AG04450 (cell line): ENCODE measurements at regions not wholly inside any gene's neighbourhood (a gene's known extent, or its start where the extent isn't known, plus 50 kb on each side); places are given as distances from the start of the nearest gene placed in this dataset.
A peak's percentile ranks its signal among the peaks of the same experiment; 100 is the strongest.

Experiments used
- CTCF ChIA-PET: fragments of 300-600, 350-600 bp; formaldehyde crosslinking; extraction: SDS; loops from one replicate; lab custom pipeline; 2022; ENCODE audit warnings: antibody characterized with exemption, inconsistent platforms; lab: Charles Lee
- POLR2A ChIA-PET: fragments of 350-600 bp; formaldehyde crosslinking; extraction: SDS; loops from one replicate; lab custom pipeline; 2021; ENCODE audit warnings: antibody characterized with exemption, inconsistent platforms; lab: Yijun Ruan, JAX
- DNase-seq: peaks from one replicate; pipeline ENCODE4 v3.0.0-alpha.2; 2011; ENCODE audit warnings: low read depth, low spot score
- H3K27ac ChIP-seq: one replicate; pipeline ENCODE4 v1.5.1; 2012; ENCODE audit warnings: low read depth, low read length, control low read depth
- H3K27me3 ChIP-seq: one replicate; pipeline ENCODE4 v1.6.0; 2012; ENCODE audit warnings: low read length; ENCODE audit not compliant: control insufficient read depth, insufficient read depth
- H3K4me3 ChIP-seq: 2 replicates; pipeline ENCODE4 v1.5.1; 2011; ENCODE audit warnings: mild to moderate bottlenecking, low read depth, low read length, control low read depth
- H3K9me3 ChIP-seq: 2 replicates; pipeline ENCODE4 v1.5.1; 2012; ENCODE audit warnings: low read length; ENCODE audit not compliant: control insufficient read depth, insufficient read depth
- TF ChIP-seq, protein P1 (sequence below): IDR thresholded peaks from 2 replicates; pipeline ENCODE4 v1.5.1; 2011; ENCODE audit warnings: low read depth, low read length, control low read depth, inconsistent platforms

DNA sequence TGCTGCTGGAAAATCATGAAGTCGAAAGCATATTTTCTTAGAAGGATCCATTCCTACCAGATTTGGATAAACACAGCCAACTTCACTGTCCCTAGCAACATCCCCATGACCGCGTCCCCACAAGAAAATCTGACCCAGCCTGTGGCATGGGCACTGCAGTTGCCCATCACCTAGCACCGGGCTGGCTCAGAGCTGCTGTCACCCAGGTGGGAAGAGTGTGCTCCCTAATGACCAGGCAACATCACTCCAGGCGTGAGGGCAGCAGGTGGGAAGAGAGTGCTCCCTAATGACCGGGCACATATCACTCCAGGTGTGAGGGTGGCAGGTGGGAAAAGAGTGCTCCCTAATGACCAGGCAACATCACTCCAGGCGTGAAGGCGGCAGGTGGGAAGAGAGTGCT is 238.0 kb downstream of the TBXT start:
- Histone ChIP-seq H3K27me3 (no peaks in the 10 kb centered on the region), H3K27ac (no peak overlapping the region), H3K9me3 (no peaks in the 10 kb centered on the region; the same call in 1 of the 2 replicates), H3K4me3 (no peak overlapping the region)
- no peak for DNase-seq
- CTCF ChIA-PET, result no interaction called here
- TF ChIP-seq, protein P1, sequence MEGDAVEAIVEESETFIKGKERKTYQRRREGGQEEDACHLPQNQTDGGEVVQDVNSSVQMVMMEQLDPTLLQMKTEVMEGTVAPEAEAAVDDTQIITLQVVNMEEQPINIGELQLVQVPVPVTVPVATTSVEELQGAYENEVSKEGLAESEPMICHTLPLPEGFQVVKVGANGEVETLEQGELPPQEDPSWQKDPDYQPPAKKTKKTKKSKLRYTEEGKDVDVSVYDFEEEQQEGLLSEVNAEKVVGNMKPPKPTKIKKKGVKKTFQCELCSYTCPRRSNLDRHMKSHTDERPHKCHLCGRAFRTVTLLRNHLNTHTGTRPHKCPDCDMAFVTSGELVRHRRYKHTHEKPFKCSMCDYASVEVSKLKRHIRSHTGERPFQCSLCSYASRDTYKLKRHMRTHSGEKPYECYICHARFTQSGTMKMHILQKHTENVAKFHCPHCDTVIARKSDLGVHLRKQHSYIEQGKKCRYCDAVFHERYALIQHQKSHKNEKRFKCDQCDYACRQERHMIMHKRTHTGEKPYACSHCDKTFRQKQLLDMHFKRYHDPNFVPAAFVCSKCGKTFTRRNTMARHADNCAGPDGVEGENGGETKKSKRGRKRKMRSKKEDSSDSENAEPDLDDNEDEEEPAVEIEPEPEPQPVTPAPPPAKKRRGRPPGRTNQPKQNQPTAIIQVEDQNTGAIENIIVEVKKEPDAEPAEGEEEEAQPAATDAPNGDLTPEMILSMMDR, result no peak
- POLR2A ChIA-PET, result no interaction called here

DNA sequence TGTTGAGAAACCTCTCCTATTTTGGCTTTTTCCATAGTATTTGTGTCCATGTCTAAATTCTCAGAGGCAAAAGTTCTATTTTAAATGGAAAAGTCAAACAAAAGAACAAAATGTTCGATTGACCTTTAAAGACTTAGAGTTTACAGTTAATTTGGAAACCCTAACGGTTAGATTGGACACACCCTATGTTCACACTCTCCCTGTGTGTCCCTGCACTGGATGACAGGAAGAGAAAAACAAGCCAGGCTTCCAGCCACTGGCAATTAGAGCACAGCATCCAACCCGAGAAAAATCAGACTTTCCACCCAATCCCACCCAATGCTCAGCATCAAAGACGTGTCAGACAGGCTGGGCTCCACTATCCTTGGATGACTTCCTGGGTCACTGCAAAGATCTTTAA is 241.3 kb downstream of the TBXT start:
- POLR2A ChIA-PET, result no interaction called here
- no peak overlapping the region for H3K27ac ChIP-seq
- DNase-seq, result no peak

DNA sequence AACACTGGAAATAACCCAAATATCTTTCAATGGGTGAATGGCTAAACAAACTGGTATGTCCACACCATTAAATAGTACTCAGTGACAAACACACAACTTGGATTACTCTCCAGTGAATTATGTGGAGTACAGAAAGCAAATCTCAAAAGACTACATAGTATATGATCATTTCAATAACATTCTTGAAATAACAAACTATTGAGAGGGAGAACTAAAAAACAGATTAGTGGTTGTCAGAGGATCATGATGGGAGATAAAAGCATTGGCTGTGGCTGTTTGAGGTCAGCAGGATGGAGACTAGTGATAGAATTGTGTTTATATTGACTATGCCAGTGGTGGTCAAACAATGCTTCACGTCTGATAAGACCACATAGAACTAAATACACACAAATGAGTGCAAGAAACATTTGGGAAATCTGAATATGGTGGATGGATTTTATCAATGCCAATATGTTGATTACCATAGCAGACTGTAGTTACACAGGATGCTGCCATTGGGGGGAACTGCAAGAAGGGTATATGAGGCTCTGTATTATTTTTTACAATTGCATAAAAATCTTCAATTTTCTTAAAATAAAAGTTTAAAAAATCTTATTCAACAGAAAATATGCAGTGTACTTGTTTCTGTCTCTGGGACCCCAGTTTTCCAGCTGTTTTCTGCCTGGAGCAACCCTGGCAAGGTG is 242.0 kb downstream of the TBXT start:
- Histone ChIP-seq H3K27me3 (no peaks in the 10 kb centered on the region), H3K4me3 (no peak overlapping the region), H3K9me3 (no peaks in the 10 kb centered on the region; the same call in 1 of the 2 replicates), H3K27ac (no peak overlapping the region)
- ChIA-PET CTCF (no interaction called here), POLR2A (no interaction called here)
- DNase-seq, result no peak
- TF ChIP-seq, protein P1, result no peak

More for the DNA sequence above, 241.3 kb downstream of the TBXT start:
- CTCF ChIA-PET, result no interaction called here
- H3K4me3 ChIP-seq, result no peak overlapping the region
- no peaks in the 10 kb centered on the region for H3K27me3 ChIP-seq
- no peaks in the 10 kb centered on the region; the same call in 1 of the 2 replicates for H3K9me3 ChIP-seq
- TF ChIP-seq, protein P1, result no peak

DNA sequence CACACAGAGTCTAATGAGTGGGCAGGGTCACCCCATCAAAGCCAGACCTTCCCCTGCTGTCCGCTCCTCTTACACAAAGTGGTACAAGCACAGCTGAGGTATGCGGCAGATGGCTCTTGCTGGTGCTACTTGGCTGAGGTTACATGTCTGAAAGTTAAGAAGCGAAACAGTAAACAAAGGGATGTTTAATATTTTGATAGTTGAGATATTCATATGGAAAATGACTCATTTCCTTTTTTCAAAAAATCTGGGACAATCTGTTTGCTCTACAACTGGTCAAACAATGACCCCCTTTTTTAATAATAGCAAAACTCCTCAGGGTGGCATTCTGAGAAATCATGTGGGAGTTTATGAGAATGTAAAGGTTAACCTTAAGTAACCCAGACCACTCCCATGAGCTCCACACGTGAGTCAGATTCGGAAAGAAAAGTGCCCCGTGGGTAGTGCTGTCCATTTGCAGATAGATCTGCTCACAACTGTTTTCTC is 245.3 kb downstream of the TBXT start:
- POLR2A ChIA-PET, result no interaction called here
- H3K27ac ChIP-seq, result peak overlapping the region; percentile 69
- H3K9me3 ChIP-seq, result no peaks in the 10 kb centered on the region; the same call in 1 of the 2 replicates
- TF ChIP-seq, protein P1, result no peak
- CTCF ChIA-PET, result interaction anchor here (0.9 kb wide), 1 partner anchor 51 kb away, joined by 3 read pairs; no protein-coding TSS in a partner anchor
- no peak overlapping the region for H3K4me3 ChIP-seq
- peak; percentile 52 for DNase-seq
- H3K27me3 ChIP-seq, result no peaks in the 10 kb centered on the region

DNA sequence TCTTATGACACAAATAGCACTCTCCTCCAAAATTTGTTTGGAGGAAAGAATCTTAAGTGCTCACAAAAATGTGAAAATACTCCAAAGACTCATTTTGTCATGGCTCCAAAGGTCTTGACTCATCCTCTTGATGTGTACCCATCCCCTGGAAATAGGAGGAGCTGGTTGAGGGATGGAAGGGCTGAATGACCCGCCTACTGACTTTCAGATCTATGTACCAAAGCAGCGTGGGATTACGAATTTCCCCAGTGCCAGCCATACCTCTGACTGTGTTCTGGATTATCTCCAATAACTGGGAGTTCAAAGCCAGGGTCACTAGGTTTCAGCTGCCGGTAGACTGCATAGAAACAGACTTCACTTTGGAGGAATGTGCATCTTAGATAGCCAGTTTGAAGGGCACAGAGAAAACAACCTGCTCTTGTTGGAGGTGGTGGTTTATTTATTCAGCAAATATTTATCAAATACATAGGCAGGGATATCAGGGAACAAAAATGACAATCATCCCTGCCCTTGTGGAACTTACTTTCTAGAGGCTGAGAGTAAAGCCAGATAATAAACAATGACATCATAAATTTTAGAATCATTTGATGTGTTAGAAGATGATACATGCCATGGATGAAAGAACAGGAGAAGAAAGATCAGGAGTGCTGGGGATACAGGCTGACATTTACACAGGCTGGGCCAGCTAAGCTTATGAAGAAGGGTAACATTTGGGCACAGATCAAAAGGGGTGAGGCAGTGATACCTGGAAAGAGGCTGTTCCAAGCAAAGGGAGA is 246.6 kb downstream of the TBXT start:
- CTCF ChIA-PET, result interaction anchor here (0.7 kb wide), 1 partner anchor 177 kb away, joined by 3 read pairs; no protein-coding TSS in a partner anchor
- Histone ChIP-seq H3K27me3 (no peaks in the 10 kb centered on the region), H3K27ac (no peak overlapping the region), H3K9me3 (no peaks in the 10 kb centered on the region; the same call in 1 of the 2 replicates), H3K4me3 (no peak overlapping the region)
- no peak for DNase-seq
- POLR2A ChIA-PET, result no interaction called here
- TF ChIP-seq, protein P1, result no peak
